Activated T-cell treated with anti-CD3 and anti-CD28 coated beads, Interleukin-2, amount 50 U/mL, for 48 hours (primary cell): ENCODE measurements at regions not wholly inside any gene's neighbourhood (a gene's known extent, or its start where the extent isn't known, plus 50 kb on each side); places are given as distances from the start of the nearest gene placed in this dataset.

ENCODE experiments used
- DNase-seq, 2 experiments: peaks; one replicate each; pipeline ENCODE4 v3.0.0-alpha.2; 2020

DNA sequence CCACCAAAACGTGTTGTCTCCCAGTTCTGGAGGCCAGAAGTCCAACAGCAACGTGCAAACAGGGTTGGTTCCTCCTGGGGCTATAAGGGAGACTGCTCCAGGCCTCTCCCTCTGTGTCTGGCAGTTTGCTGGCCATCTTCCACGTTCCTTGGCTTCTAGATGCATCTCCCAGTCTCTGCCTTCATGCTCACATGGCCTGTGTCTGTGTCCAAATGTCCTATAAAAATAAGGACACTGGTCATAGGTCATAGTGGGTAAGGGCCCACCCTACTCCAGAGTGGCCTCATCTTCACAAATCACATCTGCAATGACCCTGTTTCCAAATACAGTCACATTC lies 69.4 kb upstream of the TAF1B start:
- no peak for DNase-seq

DNA sequence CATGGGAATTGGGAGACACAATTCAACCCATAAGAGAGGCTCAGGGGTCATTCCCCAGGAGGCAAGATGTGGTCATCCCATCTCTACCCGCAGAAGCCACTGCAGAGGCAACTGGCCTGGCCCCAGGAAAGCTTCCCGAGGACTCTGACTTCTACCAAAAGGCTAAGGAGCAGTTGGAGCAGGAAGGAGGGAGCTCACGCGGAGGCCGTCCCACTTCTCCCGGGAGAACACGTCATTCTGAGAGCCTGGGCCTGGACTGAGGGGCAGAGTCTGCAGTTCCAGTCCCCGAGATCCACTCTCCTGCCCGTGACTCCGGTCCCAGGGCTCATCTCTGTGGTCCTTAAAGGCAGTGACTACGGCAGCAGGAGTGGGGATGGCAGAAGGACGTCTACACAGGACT lies 69.0 kb upstream of the TAF1B start:
- no peak for DNase-seq

DNA sequence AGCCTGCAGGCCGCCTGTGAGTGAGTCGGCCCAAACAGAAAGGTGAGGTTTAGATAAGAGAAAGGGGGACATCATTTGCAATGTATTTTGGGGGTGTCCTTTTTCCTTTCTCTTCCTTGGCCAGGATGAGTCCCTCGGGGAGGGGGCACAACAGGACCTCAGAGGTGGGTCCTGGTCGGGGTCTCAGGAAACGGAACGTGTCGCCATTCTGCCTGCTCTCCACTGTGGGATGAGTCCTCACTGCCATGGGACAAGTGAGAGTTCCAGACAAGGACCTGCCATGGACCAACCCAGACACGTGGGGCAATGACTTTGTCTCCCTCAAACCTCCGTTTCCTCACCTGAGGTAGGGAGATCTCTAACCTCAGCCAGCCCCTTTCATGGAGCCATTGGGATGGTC lies 67.9 kb upstream of the TAF1B start:
- no peak for DNase-seq

DNA sequence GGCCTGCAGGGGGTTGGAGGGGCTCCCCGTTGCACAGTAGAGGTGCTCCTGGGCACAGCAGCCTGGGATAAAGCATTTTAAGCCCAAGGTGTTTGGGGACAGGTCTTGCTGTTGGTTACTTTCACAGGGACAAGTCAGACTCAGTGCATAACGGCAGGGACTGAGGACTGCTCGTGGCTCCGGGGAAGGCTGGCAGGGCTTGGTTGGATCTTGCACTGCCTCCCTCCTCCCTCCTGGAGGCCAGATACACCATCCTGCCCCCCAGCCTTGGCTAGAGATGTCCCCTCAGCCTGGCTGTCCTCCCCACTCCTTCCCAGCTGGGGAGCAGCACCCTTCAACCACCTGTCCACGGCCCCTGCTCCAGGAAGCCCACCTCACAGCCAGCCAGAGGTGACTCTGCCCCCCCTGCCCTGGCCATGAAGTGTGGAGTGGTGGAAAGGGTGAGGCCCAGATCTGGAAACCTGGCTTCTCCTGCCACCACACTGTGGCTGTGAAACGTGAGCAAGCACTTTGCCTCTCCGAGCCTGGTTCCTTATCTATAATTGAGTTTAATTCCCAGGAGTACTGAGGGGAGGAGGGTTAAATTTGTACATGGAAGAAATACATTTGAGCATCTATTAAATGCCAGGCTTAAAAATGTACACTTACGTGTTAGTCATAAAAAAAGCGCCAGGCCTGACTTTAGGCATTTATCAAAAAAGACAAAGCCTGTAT lies 67.1 kb upstream of the TAF1B start:
- no peak for DNase-seq

DNA sequence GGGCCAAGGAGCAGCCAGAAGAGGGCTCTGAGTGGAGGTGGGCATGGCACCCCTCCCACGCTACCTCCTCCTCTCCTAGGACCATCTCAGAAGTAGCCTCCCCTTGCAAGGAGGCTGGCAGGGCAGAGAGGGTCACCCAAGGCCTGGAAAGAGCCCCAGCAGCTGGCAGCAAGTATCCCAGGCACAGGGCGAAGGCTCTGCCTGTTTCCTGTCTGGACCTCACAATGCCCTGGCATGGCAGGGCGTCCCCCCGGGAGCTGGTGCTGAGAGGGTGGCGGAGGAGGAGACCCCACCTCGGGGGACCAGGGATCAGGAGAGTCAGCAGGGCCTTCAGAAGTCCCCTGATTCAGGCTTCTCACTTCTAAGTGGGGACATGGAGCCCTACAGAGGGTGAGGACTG lies 66.2 kb upstream of the TAF1B start:
- DNase-seq: no peak

DNA sequence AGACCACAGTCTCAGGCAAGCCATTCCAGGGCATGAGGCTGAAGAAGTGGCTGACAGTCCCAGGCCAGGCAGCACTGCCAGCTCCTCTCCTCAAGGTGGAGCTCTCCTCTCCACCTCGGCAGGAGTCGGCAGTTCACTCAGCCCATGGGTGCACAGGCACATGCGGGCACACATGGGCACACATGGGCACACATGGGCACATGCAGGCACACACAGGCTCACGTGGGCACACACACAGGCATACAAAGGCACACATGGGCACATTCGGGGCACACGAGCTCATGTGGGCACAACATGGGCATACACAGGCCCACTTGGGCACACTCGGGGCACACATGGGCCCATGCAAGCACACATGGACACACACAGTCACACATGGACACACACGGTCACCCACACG lies 65.3 kb upstream of the TAF1B start:
- peak; percentile 41 to 54 for DNase-seq

DNA sequence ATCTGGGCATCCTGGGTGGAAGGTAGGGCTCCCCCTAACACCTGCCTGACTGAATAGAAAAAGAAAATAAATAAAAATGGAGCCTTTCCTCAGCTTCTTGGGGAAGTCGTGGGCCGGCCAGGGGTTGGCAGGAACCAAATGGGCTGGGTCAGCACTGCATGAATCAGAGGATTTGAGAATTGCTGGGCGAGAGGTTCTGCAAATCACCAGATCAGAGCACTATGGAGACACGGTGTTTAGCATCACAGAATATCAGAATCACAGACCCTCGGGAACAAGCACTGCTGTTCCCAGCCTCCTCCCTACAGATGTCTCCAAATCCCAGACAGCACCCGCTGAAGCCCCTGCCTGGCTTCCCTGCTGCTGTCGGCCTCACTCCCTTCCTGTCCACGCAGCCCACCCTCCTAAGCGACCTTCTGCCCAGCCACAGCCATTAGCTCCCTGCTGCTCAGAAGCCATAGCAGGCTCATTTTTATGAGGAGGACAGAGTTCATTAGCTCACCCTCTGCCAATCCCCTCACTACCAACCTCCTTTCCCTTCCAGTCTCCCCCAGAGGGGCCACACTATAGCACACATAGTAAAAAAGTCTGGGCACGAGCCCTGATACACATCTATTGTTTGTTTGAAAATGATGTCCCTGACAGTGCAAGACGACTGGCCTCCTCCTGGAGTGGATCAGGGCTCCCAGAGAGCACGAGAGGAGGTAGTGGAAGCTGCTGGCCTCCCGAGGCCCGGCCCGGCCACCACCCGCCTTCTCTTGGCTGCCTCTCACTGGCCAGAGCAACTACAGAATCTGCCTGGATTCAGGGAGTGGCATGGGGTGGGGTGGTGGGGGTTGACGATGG lies 64.6 kb upstream of the TAF1B start:
- DNase-seq: no peak

DNA sequence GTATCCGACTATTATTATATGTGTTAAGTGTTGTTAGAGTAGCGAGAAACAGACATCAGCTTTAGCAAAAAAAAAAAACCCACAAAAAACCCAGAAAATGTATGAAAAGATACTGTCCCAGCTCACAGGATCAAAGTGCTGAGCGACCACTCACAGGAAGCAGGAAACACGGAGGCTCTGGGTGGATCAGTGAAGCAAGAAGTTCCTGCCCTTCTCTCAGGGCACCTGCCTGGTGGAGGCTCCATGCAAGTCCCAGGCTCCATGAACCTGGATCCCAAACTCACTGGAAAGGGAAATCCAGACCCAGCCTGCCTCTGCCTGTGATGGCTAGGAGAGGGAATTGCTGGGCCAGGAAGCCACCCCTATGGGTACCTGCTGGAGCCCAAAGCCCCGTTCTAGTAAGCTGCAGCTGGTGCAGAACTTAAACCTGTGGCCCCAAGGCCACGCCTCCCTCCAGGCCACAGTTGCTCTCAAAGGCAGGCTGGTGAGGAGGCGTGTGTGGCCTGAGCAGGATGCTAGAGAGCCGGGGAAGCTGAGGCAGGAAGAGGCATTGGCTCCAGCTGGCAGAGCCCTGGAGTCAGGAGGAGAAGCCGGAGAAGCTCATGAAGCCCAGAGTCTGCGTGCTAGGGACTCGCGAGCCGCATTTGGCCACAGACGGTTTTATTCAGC lies 63.5 kb upstream of the TAF1B start:
- DNase-seq: peak; percentile 62 to 73

DNA sequence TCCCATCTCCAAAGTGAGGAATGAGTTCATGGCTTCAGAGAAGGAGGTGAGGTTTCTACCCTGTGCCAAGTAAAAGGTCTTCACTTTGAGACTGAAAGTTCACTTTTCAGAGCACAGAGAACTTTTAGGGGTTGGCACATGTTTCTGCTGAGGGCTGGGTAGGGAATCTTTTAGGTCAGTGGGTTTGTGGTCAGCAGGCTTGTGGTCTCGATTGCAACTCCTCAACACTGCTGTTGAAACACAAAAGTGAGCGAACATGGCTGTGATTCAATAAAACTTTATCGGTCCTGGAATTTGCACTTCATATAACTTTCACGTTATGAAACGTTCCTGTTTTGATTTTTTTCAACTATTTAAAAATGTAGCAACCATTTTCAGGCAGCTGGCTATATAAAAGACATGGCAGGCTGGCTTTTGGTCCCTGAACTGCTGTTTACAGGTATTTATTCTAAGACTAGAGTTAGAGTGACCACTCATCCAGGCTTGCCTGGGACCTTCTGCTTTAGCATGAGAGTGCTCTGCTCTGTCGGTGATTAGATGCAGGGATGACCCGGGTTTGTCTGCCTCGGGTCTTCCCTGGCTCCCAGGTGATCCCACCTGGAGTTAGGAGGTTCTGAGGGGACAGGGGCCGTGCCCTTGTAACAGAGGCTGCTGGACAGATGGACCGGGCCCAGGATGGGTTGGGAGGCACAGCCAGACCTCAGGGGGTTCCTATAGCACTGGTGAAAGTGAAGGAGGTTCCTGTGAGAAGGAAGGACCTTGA lies 62.7 kb upstream of the TAF1B start:
- DNase-seq: peak; percentile 49 to 61

DNA sequence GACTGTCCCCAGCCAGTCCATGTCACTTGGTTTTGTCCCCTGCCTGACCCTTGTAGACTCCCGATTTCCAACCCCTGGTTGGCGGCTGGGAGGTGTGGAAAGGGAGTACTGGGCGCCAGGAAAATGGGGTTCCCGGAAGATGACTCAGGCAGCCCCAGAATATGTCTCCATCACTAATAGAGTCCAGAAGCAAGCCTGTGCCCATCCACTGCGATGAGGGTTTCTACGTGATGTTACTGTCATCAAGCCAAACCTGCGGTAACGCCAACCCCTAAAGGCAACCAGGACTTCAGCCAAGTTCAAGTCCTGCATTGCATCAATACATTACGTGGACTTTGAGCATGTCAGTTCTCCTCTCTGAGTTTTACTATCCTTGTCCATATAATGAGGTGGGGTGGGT lies 62.0 kb upstream of the TAF1B start:
- no peak for DNase-seq

DNA sequence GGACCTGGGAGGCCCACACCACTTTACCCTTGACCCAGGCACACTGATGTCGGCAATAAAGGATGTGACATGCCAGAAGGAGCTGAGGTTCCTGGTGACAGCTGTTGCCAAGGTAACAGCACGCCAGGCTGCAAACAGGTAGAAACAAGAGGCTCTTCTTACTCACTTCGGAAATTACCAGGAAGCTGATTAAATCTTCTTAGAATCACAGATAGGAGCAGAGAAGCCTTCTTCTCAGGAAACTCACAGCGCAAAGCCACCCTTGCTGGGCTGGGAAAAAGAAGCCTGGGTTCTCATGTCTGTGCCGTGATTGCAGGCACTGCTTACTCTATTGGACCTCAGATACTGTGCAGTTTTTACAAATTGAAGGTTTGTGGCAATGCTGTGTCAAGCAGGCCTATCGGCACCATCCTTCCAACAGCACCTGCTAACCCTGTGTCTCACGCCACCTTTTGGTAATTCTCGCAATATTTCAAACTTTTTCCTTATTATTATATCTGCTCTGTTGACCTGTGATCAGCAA lies 61.0 kb upstream of the TAF1B start:
- DNase-seq: peak; percentile 76 to 81

DNA sequence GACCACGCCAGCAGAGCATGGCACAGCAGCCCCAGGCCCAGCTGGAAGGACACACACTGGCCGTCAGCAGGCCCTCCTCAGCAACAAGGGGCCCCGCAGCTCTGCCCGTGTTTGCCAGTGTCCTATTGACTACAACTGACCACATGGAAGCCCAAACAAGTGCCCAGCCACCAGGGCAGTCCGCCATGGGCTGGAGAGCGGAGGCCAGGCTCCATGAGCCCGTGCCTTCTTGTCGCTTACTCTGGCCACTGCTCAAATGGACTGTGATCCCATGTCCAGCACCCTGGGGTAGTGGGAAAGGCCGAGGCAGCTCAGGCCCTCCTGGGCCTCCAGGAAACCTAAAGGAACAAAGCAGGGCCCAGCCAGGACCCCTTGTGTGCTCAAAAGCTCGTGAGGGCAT lies 53.9 kb upstream of the TAF1B start:
- DNase-seq: no peak

DNA sequence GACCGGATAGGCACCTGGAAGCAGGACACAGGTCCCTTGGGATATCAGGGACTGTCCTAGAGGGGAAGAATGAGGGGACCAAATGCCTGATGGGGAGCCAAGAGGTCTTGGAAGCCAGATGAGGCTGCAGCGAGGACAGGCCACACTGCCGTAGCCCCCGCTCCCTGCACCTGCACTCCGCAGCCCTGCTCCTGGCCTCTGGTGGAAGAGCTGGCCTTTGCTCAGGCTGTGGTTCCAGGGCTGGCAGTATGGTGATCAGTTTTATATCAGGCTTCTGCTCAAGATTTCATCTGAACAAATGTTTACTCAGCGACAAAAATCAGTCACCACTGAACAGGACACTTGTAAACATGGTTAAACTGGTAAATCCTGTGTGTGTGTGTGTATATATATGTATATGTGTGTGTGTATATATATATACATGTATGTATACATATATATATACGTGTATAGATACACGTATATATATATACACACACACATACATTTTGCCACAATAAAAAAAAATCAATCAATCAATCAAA lies 52.5 kb upstream of the TAF1B start:
- no peak for DNase-seq

DNA sequence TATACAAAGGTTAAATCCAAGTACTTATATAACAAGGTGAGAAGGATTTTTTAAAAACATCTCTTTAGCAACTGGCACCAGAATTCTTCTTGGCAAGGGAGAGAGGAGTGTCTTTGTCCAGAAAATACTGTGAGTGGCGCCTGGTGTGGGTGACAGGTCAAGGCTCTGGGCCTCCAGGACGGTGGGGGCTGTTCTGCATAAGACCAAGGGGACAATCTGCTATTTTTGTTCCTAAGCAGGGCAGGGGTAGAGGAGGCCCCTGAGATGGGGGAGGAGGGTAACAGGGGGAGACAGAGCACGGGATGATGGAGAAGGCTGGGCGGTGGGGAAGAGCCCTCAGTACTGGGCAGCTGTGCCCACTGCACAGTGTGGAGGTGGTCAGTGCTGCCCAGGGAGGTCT lies 51.6 kb upstream of the TAF1B start:
- no peak for DNase-seq

DNA sequence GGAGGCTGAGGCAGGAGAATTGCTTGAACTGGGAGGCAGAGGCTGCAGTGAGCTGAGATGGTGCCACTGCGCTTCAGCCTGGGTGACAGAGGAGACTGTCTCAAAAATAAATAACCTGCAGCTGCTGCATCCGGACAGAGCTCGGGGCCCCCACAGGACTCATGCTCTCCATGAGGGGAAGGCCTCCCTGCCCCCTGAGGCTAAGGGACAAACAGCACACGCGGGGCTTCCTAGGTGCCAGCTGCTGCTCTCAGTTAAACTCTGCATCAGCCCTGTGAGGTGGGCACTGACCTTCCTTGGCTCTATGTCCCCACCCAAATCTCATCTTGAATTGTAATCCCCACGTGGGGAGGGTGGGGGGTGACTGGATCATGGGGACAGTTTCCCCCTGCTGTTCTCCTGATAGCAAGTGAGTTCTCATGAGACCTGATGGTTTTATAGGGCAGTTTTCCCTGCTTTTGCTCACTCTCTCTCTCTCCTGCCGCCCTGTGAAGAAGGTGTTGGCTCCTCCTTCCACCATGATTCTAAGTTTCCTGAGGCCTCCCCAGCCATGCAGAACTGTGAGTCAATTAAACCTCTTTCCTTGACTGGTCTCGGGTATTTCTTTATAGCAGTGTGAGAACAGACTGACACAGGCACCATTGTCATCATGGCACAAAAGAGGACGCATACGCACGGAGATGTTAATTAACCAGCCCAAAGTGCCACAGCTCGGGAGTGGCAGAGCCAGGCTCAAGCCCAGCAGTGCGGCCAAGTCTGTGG lies 49.9 kb upstream of the TAF1B start:
- DNase-seq: no peak
